NCI-H510A (cell line): ENCODE measurements at regions not wholly inside any gene's neighbourhood (a gene's known extent, or its start where the extent isn't known, plus 50 kb on each side); places are given as distances from the start of the nearest gene placed in this dataset.

Experiments used
- DNase-seq: peaks from one replicate; lab custom pipeline; 2025; lab: John Stamatoyannopoulos, UW

- no peak for DNase-seq
Measured at GRCh38 chr2:128554151-128554769, 235.6 kb upstream of the HS6ST1 start.

GRCh38 chr2:128555433-128555832 lies 236.8 kb upstream of the HS6ST1 start:
- no peak for DNase-seq

GRCh38 chr2:128556089-128556488 lies 237.4 kb upstream of the HS6ST1 start:
- DNase-seq, result no peak

GRCh38 chr2:128556633-128557032 lies 238.0 kb upstream of the HS6ST1 start:
- no peak for DNase-seq

- DNase-seq, result no peak
Measured at GRCh38 chr2:128557069-128557468, 238.4 kb upstream of the HS6ST1 start.

GRCh38 chr2:128557831-128558241 lies 239.2 kb upstream of the HS6ST1 start:
- DNase-seq, result no peak

GRCh38 chr2:128558441-128558840 lies 239.8 kb upstream of the HS6ST1 start:
- no peak for DNase-seq

GRCh38 chr2:128558895-128559532 lies 240.3 kb upstream of the HS6ST1 start:
- DNase-seq, result no peak

GRCh38 chr2:128559533-128560515 lies 241.2 kb upstream of the HS6ST1 start:
- DNase-seq, result no peak

GRCh38 chr2:128560718-128561117 lies 242.1 kb upstream of the HS6ST1 start:
- no peak for DNase-seq

GRCh38 chr2:128562471-128563347 lies 244.0 kb upstream of the HS6ST1 start:
- no peak for DNase-seq

- DNase-seq, result no peak
Measured at GRCh38 chr2:128563348-128563687, 244.7 kb upstream of the HS6ST1 start.

- no peak for DNase-seq
Measured at GRCh38 chr2:128564131-128564530, 245.5 kb upstream of the HS6ST1 start.

GRCh38 chr2:128564551-128564950 lies 245.9 kb upstream of the HS6ST1 start:
- DNase-seq, result no peak

- no peak for DNase-seq
Measured at GRCh38 chr2:128565441-128565840, 246.8 kb upstream of the HS6ST1 start.

GRCh38 chr2:128566671-128567070 lies 248.0 kb upstream of the HS6ST1 start:
- DNase-seq, result no peak

GRCh38 chr2:128568106-128568505 lies 249.4 kb upstream of the HS6ST1 start:
- DNase-seq, result no peak

- no peak for DNase-seq
Measured at GRCh38 chr2:128573116-128573515, 254.4 kb upstream of the HS6ST1 start.

GRCh38 chr2:128573531-128573930 lies 254.9 kb upstream of the HS6ST1 start:
- DNase-seq, result no peak

- no peak for DNase-seq
Measured at GRCh38 chr2:128577141-128577930, 258.7 kb upstream of the HS6ST1 start.
